Stimulated activated CD8-positive, alpha-beta memory T cell treated with anti-CD3 and anti-CD28 coated beads, Interleukin-12 subunit alpha, Interleukin-12 subunit beta, amount 100 ng/mL, for 1 hour (primary cell): ENCODE measurements at regions not wholly inside any gene's neighbourhood (a gene's known extent, or its start where the extent isn't known, plus 50 kb on each side); places are given as distances from the start of the nearest gene placed in this dataset.
"Not testable (repeated sequence)": the region's sequence is repeated elsewhere in the genome, so short reads cannot be mapped to it uniquely, and the experiment has no call there.

Experiments used
- DNase-seq: peaks from one replicate; pipeline ENCODE4 v3.0.0-alpha.2; 2020; ENCODE audit warnings: low read depth

- DNase-seq, result no peak
Observed at GRCh38 chr20:1752045-1752444, 94.5 kb upstream of the SIRPG start.

- no peak for DNase-seq
Observed at GRCh38 chr20:1748777-1749176, 91.2 kb upstream of the SIRPG start.

- no peak for DNase-seq
Observed at GRCh38 chr20:1747953-1748577, 90.5 kb upstream of the SIRPG start.

DNA sequence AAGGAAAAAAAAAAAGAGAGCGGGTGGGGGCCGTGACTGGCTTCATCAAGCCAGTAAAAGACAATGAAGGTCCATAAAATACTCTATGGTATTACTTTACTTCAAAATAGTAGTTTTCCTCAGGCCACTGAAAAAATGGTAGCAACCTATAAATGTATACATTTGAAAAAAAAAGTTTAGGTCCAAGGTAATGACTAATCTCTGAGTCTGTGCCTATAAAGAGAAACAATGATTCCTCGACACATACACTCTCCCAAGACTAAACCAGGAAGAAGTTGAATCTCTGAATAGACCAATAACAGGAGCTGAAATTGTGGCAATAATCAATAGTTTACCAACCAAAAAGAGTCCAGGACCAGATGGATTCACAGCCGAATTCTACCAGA lies 84.5 kb upstream of the SIRPG start:
- DNase-seq, result not testable (repeated sequence)

DNA sequence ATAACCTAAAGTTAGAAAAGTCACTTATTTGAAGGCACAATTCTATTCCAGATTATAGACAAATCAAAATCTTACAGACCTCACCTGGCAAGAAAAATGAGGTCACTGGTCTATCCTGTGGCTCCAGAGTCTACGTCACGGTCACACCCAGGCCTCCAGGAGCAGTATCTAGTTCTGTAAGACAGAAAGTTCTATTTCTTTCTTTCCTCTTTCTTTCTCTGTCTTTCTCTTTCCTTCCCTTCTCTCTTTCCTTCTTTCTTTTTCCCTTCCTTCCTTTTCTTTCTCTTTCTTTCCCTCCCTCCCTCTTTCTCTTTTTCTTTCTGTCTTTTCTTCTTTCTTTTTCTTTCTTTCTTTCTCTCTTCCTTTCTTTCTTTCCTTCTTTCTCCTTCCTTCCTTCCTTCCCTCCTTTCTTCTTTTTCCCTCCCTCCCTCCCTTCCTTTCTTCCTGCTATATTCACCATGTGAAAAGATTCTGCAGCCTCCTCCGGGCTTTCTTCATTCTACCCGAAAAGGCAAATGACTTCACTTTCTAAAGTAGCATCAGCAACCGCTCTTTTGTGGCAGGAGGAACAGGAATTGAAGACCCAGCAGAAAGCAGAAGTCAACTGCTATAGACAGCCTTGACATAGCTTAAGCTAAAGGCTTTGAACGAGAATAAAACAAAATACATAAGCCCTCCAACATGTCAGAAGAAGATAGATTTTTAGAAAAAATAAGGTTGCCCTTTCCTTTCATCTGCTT lies 83.9 kb upstream of the SIRPG start:
- no peak for DNase-seq

DNA sequence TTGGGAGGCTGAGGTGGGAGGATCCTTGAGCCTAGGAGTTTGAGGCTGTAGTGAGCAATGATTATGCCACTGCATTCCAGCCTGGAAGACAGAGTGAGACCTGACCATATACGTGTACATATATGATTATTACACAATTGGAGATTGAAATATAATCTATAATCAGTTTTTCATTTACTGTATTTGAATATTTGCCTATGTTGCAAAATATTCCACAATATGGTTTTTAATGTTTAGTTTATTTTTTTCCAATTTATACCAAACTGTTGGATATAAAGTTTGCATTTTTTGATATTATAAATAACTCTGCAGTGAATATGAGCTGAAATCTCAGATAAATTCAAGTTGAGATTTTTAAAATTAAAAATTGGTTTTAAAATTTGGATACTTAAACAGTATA lies 79.6 kb upstream of the SIRPG start:
- no peak for DNase-seq

- no peak for DNase-seq
Observed at GRCh38 chr20:1735417-1736089, 78.0 kb upstream of the SIRPG start.

- no peak for DNase-seq
Observed at GRCh38 chr20:1734269-1734858, 76.8 kb upstream of the SIRPG start.

- not testable (repeated sequence) for DNase-seq
Observed at GRCh38 chr20:1731828-1732375, 74.3 kb upstream of the SIRPG start.

DNA sequence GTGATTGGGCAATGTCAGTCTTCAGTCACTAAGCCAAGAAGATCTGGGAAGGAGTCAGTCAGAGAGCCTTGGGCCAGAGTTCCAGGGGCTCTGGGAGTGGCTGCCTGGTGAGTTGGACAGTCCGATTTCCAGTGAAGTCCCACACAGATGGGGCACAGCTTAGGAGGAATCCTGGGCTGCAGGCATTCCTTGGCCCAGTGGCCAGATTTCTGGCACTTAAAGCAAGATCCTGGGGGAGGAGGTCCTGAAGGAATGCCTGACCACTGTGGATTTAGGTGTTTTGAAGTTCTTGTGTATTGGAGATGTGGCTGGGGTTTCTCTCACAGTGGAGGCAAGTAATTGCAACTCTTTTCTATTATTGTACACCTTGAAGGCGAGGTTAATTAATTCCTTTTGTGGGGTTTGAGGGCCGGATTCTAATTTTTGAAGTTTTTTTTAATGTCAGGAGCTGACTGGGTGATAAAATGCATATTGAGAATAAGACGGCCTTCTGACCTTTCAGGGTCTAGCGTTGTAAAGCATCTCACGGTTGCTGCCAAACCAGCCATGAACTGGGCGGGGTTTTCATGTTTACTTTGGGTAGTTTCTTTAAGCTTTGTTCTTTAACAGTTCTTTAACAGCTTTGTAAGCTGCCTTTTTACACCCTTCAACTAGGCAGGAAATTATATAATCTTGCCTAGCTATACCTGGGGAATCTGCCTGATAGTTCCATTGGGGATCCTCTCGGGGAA lies 73.6 kb upstream of the SIRPG start:
- DNase-seq, result not testable (repeated sequence)

GRCh38 chr20:1727303-1727702 lies 69.7 kb upstream of the SIRPG start:
- not testable (repeated sequence) for DNase-seq

- DNase-seq, result no peak
Observed at GRCh38 chr20:1724901-1725300, 67.3 kb upstream of the SIRPG start.

DNA sequence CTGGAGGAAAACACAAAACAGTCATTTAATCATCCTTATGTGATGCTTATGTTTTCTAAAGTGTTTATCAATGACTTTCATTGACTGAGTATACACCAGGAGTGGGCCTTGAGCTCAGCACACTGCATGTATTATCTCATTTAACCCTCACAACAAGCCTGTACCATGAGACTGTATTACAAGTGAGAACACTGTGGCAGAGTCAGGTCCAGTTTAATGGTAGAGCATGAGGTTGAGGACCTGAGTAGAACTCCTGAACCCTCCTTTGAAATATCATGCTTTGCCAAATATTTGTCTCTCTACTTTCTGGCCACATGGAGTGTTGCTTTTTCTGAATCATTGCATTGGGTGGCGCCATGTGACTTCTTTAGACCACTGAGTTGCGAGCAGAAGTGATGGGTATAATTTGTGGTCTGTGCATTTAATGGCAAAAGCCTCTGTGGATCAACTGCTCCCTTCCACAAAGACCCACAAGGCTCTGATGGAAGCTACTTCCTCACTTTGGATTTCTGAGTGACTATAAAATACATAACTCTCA lies 65.0 kb upstream of the SIRPG start:
- DNase-seq, result no peak

- no peak for DNase-seq
Observed at GRCh38 chr20:1721687-1722512, 64.3 kb upstream of the SIRPG start.

GRCh38 chr20:1720845-1721475 lies 63.4 kb upstream of the SIRPG start:
- DNase-seq, result no peak

GRCh38 chr20:1720226-1720625 lies 62.6 kb upstream of the SIRPG start:
- DNase-seq, result no peak

GRCh38 chr20:1718604-1719384 lies 61.2 kb upstream of the SIRPG start:
- DNase-seq, result no peak

DNA sequence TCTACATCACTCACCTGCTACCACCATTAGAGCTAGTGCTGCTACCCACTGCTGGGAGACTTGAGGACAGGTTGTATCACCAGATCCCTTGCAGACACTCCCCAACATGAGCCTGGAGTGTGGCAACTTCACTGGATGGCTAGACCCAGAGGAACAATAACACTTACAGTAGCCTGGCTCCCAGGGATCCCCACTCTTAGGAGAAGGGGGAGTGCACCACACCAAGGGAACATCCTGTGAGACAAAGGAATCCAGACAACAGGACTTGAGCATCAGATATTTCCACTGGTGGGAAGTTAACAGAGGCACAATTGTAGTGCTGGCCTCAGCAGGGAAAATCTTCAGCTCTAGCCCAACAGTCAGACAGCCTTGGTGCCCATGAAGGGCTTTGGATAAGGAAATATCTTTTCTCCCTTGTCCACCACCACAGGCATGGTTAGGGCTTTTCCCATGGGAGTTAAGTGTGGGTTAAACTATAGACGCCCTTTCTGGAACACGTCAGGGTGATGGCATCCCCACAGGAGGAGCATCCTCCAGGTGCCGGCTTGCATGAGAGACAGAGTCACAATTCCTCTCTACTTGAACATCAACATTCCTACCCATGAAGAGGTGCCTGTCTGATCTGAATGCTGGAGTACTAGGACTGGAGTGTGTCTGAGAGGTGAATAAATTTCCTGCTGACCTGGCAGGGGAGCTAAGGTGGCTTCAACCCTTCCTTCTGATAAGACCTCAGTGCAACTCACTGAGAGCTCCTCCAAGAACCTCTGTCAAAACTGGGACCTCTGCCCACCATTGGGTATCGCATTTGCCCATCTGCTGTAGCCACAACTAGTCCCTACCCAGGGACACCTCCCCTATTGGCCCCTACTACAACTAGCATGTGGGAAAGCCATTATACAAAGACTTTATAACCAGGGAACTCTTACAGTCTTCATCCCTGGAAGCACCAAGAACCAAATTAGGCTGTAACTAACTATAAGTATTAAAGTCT lies 55.4 kb upstream of the SIRPG start:
- no peak for DNase-seq
